ENCODE measurements at regions not wholly inside any gene's neighbourhood (a gene's known extent, or its start where the extent isn't known, plus 50 kb on each side); places are given as distances from the start of the nearest gene placed in this dataset.

GRCh38 chr5:143476601-143477211, 73.2 kb upstream of the NR3C1 start (continued):
- TF ChIP-seq GATA4 (IDR thresholded peaks at IDR 0.05; ENCODE audit: borderline replicate concordance, low read depth): no peak
- TF ChIP-seq THRA (CRISPR knock-in tag; IDR thresholded peaks at IDR 0.05; ENCODE audit: borderline replicate concordance): peak; percentile 90; the same call in 1 of the 2 replicates
- TF ChIP-seq KAT2B (IDR thresholded peaks at IDR 0.05; ENCODE audit: borderline replicate concordance, low read depth, low read length): no peak
- no peak for TF ChIP-seq ZNF253 (CRISPR knock-in tag; IDR thresholded peaks at IDR 0.05; ENCODE audit: borderline replicate concordance)
- peak in 1 of 2 experiments; percentile 33; a peak in 1 of 4 replicates for TF ChIP-seq EP300 (IDR thresholded peaks at IDR 0.05; ENCODE audit: low read depth in 2 of 2, low read length in 2 of 2)
- TF ChIP-seq EP300 (CRISPR knock-in tag; IDR thresholded peaks at IDR 0.05; ENCODE audit: borderline replicate concordance): no peak
- TF ChIP-seq IKZF4 (CRISPR knock-in tag; IDR thresholded peaks at IDR 0.05; ENCODE audit: borderline replicate concordance, low read depth, not compliant biosample characterization): no peak
- TF ChIP-seq HOXA3 (CRISPR knock-in tag; IDR thresholded peaks at IDR 0.05): no peak
- TF ChIP-seq GPN1 (CRISPR knock-in tag; IDR thresholded peaks at IDR 0.05; ENCODE audit: borderline replicate concordance): no peak
- TF ChIP-seq FOXO4 (CRISPR knock-in tag; conservative IDR thresholded peaks at IDR 0.05): no peak
- no peak for TF ChIP-seq MAZ (IDR thresholded peaks at IDR 0.05; ENCODE audit: borderline replicate concordance, low read depth, low read length)
- no peak for TF ChIP-seq MAZ (CRISPR knock-in tag; IDR thresholded peaks at IDR 0.05; ENCODE audit: low read depth)
- TF ChIP-seq ZNF331 (CRISPR knock-in tag; IDR thresholded peaks at IDR 0.05): peak; percentile 91
- TF ChIP-seq PHF5A (CRISPR knock-in tag; IDR thresholded peaks at IDR 0.05; ENCODE audit: low read depth, unreplicated experiment): no peak
- TF ChIP-seq MIER2 (CRISPR knock-in tag; IDR thresholded peaks at IDR 0.05): no peak
- TF ChIP-seq ZMYM4 (CRISPR knock-in tag; IDR thresholded peaks at IDR 0.05): peak; percentile 62; the same call in 1 of the 2 replicates
- no peak for TF ChIP-seq MYPOP (CRISPR knock-in tag; IDR thresholded peaks at IDR 0.05)
- TF ChIP-seq GABPB1 (CRISPR knock-in tag; IDR thresholded peaks at IDR 0.05): no peak
- TF ChIP-seq ZNF343 (CRISPR knock-in tag; IDR thresholded peaks at IDR 0.05): no peak
- TF ChIP-seq ZNF33B (CRISPR knock-in tag; IDR thresholded peaks at IDR 0.05): no peak
- no peak for TF ChIP-seq PATZ1 (CRISPR knock-in tag; IDR thresholded peaks at IDR 0.05)
- no peak for TF ChIP-seq HHEX (CRISPR knock-in tag; IDR thresholded peaks at IDR 0.05)
- TF ChIP-seq NR2F6 (IDR thresholded peaks at IDR 0.05): peak; percentile 55
- TF ChIP-seq NR2F6 (CRISPR knock-in tag; IDR thresholded peaks at IDR 0.05): 0 out of 2 replicates have a peak, but pooled peaks have one; percentile 48
- peak; percentile 92 for TF ChIP-seq ZNF7 (CRISPR knock-in tag; IDR thresholded peaks at IDR 0.05)

All from HepG2 (cell line).